ENCODE measurements at regions not wholly inside any gene's neighbourhood (a gene's known extent, or its start where the extent isn't known, plus 50 kb on each side); places are given as distances from the start of the nearest gene placed in this dataset.

DNA sequence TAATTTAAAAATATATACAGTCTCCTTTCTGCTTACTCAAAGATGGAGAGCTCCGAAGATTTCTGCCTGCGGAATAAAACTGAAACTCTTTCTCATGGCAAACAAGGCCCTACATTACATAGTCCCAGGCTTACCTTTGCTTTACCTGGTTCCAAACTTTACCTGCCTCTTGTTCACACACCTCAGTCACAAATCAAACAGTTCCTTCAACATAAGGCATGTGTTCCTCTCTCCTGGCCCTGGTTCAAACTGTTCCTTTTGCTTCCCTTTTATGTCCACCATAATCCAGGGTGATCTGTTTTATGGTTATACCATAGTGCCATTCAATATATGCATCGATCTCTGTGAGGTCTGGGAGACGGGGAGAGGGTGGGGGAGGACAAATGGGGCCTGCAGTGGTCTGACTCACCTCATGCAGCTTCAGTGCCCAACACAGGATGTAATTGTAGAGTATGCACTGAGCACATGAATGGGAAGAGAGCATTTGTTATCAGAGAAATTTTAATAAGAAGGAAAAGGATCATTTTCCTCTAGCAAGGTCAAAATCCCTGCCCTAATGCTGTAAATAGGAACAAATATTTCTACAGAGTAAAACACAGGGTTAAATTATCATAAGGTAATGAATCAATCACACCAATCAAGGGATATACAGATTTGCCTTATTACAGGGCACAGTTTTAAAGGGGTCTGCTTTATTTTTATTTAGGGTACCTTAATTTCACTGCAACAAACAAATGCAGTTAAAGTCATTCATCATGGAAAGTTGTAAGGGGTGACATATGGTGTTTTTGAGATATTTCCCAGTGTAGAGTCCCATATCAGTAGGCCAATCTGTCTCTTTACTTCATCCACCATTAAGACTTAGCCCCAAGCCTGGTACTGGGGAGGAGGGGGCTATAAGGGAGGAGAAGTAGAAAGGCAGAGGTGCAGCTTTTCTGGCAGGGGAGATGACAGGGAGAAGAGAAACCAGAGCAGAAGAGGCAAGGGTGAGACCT is 88.8 kb upstream of the PDE1C start:
- TF ChIP-seq, protein P1, sequence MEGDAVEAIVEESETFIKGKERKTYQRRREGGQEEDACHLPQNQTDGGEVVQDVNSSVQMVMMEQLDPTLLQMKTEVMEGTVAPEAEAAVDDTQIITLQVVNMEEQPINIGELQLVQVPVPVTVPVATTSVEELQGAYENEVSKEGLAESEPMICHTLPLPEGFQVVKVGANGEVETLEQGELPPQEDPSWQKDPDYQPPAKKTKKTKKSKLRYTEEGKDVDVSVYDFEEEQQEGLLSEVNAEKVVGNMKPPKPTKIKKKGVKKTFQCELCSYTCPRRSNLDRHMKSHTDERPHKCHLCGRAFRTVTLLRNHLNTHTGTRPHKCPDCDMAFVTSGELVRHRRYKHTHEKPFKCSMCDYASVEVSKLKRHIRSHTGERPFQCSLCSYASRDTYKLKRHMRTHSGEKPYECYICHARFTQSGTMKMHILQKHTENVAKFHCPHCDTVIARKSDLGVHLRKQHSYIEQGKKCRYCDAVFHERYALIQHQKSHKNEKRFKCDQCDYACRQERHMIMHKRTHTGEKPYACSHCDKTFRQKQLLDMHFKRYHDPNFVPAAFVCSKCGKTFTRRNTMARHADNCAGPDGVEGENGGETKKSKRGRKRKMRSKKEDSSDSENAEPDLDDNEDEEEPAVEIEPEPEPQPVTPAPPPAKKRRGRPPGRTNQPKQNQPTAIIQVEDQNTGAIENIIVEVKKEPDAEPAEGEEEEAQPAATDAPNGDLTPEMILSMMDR (IDR thresholded peaks at IDR 0.05; ENCODE audit: low read length, missing control alignments), result no peak
- H3K4me3 ChIP-seq (replicated peaks; ENCODE audit: low read depth, low read length), result no peak overlapping the region
- peak; percentile 8 for DNase-seq (ENCODE audit: low read depth)

DNA sequence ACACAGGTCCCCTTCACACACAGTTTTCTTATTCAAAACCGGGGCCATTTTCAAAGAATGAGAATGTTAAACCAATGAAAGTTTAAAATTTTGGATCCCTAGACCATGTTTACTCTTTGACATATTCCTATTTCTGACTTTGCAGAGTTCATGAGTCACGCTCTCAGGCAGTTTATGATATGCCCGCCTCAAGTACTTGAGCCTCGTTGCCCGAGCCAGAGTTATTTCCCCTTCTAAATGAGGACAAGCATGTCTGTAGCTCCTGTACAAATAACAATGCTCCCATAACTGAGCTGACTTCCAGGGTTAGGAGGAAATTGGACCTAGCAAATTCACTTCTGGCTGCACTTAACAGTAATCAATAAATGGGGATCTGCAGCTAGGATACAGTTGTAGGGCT is 87.9 kb upstream of the PDE1C start:
- DNase-seq (ENCODE audit: low read depth), result no peak
- TF ChIP-seq, protein P1 (IDR thresholded peaks at IDR 0.05; ENCODE audit: low read length, missing control alignments), result no peak
- no peak overlapping the region for H3K4me3 ChIP-seq (replicated peaks; ENCODE audit: low read depth, low read length)

DNA sequence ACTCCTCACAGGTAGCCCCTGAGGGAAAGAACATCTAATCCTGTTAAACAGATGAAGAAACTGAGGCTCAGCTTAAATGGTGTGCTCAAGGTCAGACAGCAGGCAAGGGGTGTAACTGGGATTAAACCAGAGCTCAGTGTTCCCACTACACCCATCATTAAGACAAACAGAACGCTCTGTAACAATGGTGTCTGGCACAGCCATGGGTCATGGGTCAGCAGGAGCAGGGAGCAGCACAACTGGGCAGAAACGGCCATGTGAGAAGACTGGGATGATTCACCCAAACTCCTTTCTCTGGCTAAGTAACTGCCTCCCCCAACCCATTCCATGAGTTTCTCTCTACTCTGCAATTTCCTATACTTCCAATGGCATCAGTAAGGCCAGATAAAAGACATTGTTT is 85.5 kb upstream of the PDE1C start:
- TF ChIP-seq, protein P1 (IDR thresholded peaks at IDR 0.05; ENCODE audit: low read length, missing control alignments), result no peak
- peak; percentile 26 for DNase-seq (ENCODE audit: low read depth)
- no peak overlapping the region for H3K4me3 ChIP-seq (replicated peaks; ENCODE audit: low read depth, low read length)

DNA sequence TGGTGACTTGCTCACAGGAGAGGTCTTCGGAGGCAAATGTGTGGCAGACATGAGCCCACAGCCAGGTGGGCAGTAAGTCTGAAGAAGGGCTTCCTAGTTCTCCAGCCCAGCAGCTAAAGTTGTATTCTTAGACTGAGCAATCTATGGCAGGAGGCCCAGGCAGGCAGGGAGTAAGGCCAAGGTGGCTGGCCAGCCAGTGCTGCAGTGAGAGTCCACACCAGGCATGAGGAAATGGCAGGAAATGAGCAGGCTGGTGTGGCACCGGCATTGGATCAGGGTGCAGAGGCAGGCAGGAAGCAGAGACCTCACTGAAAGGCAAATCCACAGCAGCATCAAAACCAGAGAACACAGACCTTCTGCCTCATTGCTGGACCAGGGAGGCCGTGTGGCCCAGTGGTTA is 84.6 kb upstream of the PDE1C start:
- TF ChIP-seq, protein P1 (IDR thresholded peaks at IDR 0.05; ENCODE audit: low read length, missing control alignments), result no peak
- H3K4me3 ChIP-seq (replicated peaks; ENCODE audit: low read depth, low read length), result no peak overlapping the region
- peak; percentile 46 for DNase-seq (ENCODE audit: low read depth)

DNA sequence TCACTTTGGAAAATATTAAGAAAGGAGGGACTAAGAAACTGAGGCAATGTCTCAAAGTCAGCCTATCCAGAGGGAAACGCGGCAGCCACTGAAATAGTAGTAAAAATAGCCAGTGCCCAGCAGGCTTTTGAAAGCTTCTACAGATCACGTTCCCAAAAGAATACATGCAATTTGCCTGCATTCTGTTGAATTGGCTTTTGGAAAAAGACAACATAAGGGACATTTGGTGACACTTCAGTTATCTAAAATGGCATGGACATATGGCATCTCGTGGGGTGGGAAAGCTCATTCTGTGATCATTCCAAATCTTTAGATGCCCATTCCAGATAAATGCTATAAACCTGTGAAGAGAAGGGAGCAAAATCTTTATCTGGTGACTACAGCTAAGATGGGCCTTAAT is 82.8 kb upstream of the PDE1C start:
- TF ChIP-seq, protein P1 (IDR thresholded peaks at IDR 0.05; ENCODE audit: low read length, missing control alignments), result no peak
- no peak for DNase-seq (ENCODE audit: low read depth)
- H3K4me3 ChIP-seq (replicated peaks; ENCODE audit: low read depth, low read length), result no peak overlapping the region

DNA sequence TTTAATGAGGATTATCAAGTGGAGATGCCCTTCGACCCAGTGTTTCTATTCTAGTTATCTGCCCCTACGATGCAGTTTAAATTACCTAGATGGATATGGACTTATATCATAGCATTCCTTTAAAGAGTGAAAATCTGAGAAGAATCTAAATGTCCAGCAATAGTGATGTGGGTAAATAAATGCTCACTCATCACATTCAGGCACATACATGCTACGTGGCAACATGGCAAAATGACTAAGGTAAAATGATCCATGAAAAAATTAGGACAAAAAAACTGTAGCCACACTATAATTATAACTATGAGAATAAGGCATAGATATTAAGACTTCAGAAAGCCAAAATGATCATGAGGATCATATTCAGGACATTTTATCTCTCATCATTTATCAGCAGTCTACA is 82.4 kb upstream of the PDE1C start:
- no peak for DNase-seq (ENCODE audit: low read depth)
- TF ChIP-seq, protein P1 (IDR thresholded peaks at IDR 0.05; ENCODE audit: low read length, missing control alignments), result no peak
- no peak overlapping the region for H3K4me3 ChIP-seq (replicated peaks; ENCODE audit: low read depth, low read length)
